NCI-H226 (cell line): ENCODE measurements at regions not wholly inside any gene's neighbourhood (a gene's known extent, or its start where the extent isn't known, plus 50 kb on each side); places are given as distances from the start of the nearest gene placed in this dataset.
"Not testable (repeated sequence)": the region's sequence is repeated elsewhere in the genome, so short reads cannot be mapped to it uniquely, and the experiment has no call there.

Experiments used
- DNase-seq: peaks from one replicate; pipeline ENCODE4 v3.0.0-alpha.2; 2015

- DNase-seq: no peak
Measured at GRCh38 chr11:134505125-134505524, 93.1 kb upstream of the B3GAT1 start.

GRCh38 chr11:134504146-134504905 lies 92.3 kb upstream of the B3GAT1 start:
- no peak for DNase-seq

GRCh38 chr11:134503596-134503995 lies 91.6 kb upstream of the B3GAT1 start:
- no peak for DNase-seq

GRCh38 chr11:134503100-134503499 lies 91.1 kb upstream of the B3GAT1 start:
- no peak for DNase-seq

- no peak for DNase-seq
Measured at GRCh38 chr11:134502153-134502550, 90.1 kb upstream of the B3GAT1 start.

- no peak for DNase-seq
Measured at GRCh38 chr11:134501406-134502152, 89.5 kb upstream of the B3GAT1 start.

GRCh38 chr11:134500621-134501020 lies 88.6 kb upstream of the B3GAT1 start:
- no peak for DNase-seq

- DNase-seq: no peak
Measured at GRCh38 chr11:134499990-134500389, 87.9 kb upstream of the B3GAT1 start.

GRCh38 chr11:134498326-134499139 lies 86.5 kb upstream of the B3GAT1 start:
- DNase-seq: no peak

- DNase-seq: no peak
Measured at GRCh38 chr11:134497586-134497985, 85.5 kb upstream of the B3GAT1 start.

- DNase-seq: not testable (repeated sequence)
Measured at GRCh38 chr11:134496058-134496457, 84.0 kb upstream of the B3GAT1 start.

- DNase-seq: not testable (repeated sequence)
Measured at GRCh38 chr11:134494395-134494794, 82.4 kb upstream of the B3GAT1 start.

GRCh38 chr11:134492411-134492810 lies 80.4 kb upstream of the B3GAT1 start:
- DNase-seq: not testable (repeated sequence)

- no peak for DNase-seq
Measured at GRCh38 chr11:134489728-134490127, 77.7 kb upstream of the B3GAT1 start.

GRCh38 chr11:134488913-134489312 lies 76.9 kb upstream of the B3GAT1 start:
- no peak for DNase-seq

GRCh38 chr11:134488512-134488911 lies 76.5 kb upstream of the B3GAT1 start:
- DNase-seq: no peak

GRCh38 chr11:134487696-134488095 lies 75.7 kb upstream of the B3GAT1 start:
- no peak for DNase-seq

GRCh38 chr11:134486704-134487103 lies 74.7 kb upstream of the B3GAT1 start:
- DNase-seq: no peak

- DNase-seq: no peak
Measured at GRCh38 chr11:134486106-134486505, 74.1 kb upstream of the B3GAT1 start.

GRCh38 chr11:134485316-134485715 lies 73.3 kb upstream of the B3GAT1 start:
- no peak for DNase-seq

- no peak for DNase-seq
Measured at GRCh38 chr11:134483857-134484256, 71.8 kb upstream of the B3GAT1 start.

- no peak for DNase-seq
Measured at GRCh38 chr11:134483291-134483690, 71.2 kb upstream of the B3GAT1 start.

- DNase-seq: no peak
Measured at GRCh38 chr11:134482865-134483264, 70.8 kb upstream of the B3GAT1 start.
